DND-41 (cell line): ENCODE measurements at regions not wholly inside any gene's neighbourhood (a gene's known extent, or its start where the extent isn't known, plus 50 kb on each side); places are given as distances from the start of the nearest gene placed in this dataset.

ENCODE experiments used
- ATAC-seq: fragments of 200-7000 bp; cut with Tn5 transposase; 3 replicates; pipeline ENCODE4 v1.9.1; 2021; ENCODE audit warnings: low read depth; ENCODE audit not compliant: insufficient read depth
- DNase-seq: peaks from one replicate; pipeline ENCODE4 v3.0.0-alpha.2; 2020
- H2AFZ ChIP-seq: 2 replicates; pipeline ENCODE4 v1.6.0; 2012; ENCODE audit warnings: low read depth, low read length
- H3K27ac ChIP-seq: 2 replicates; pipeline ENCODE4 v1.5.1; 2012; ENCODE audit warnings: low read length, inconsistent platforms
- H3K27me3 ChIP-seq: fragments of 200-600 bp; sonication (generic); 2 replicates; pipeline ENCODE4 v1.6.0; 2012; ENCODE audit warnings: low read length, mild to moderate bottlenecking, inconsistent platforms; ENCODE audit not compliant: insufficient read depth, poor library complexity
- H3K36me3 ChIP-seq: 2 replicates; pipeline ENCODE4 v1.5.1; 2012; ENCODE audit warnings: low read length, inconsistent platforms; ENCODE audit not compliant: insufficient read depth
- H3K4me1 ChIP-seq: 2 replicates; pipeline ENCODE4 v1.5.1; 2012; ENCODE audit warnings: mild to moderate bottlenecking, low read length; ENCODE audit not compliant: insufficient read depth
- H3K4me2 ChIP-seq: 2 replicates; pipeline ENCODE4 v1.6.0; 2012; ENCODE audit warnings: mild to moderate bottlenecking, moderate library complexity, low read length, inconsistent platforms; ENCODE audit not compliant: insufficient read depth
- H3K4me3 ChIP-seq, 2 experiments: fragments of 200-600 bp in 1 of 2; shearing (Covaris generic) in 1 of 2; 2 replicates each; pipeline ENCODE4 v1.5.1; 2012 to 2016; ENCODE audit warnings: inconsistent platforms in 2 of 2, low read length in 2 of 2, mild to moderate bottlenecking in 2 of 2, low read depth in 1 of 2, moderate library complexity in 1 of 2
- H3K79me2 ChIP-seq: 2 replicates; pipeline ENCODE4 v1.6.0; 2012; ENCODE audit warnings: low read length, inconsistent platforms; ENCODE audit not compliant: insufficient read depth
- H3K9ac ChIP-seq: 2 replicates; pipeline ENCODE4 v1.6.0; 2012; ENCODE audit warnings: low read depth, mild to moderate bottlenecking, inconsistent platforms, low read length, moderate library complexity
- H3K9me3 ChIP-seq: 2 replicates; pipeline ENCODE4 v1.5.1; 2012; ENCODE audit warnings: low read length, moderate library complexity, mild to moderate bottlenecking, inconsistent platforms; ENCODE audit not compliant: insufficient read depth, severe bottlenecking
- H4K20me1 ChIP-seq: 2 replicates; pipeline ENCODE4 v1.6.0; 2012; ENCODE audit warnings: low read length; ENCODE audit not compliant: insufficient read depth
- CTCF ChIP-seq: IDR thresholded peaks from 2 replicates; pipeline ENCODE4 v1.5.1; 2012; ENCODE audit warnings: borderline replicate concordance, low read length, moderate library complexity, mild to moderate bottlenecking; ENCODE audit not compliant: poor library complexity, severe bottlenecking; ENCODE audit errors: extremely low read depth
- EZH2 ChIP-seq: IDR thresholded peaks from 3 replicates; pipeline ENCODE4 v1.6.1; 2012; ENCODE audit warnings: borderline replicate concordance, low read depth, mild to moderate bottlenecking, moderate library complexity, low read length, inconsistent platforms; ENCODE audit not compliant: severe bottlenecking

- Histone ChIP-seq H2AFZ (no peak overlapping the region), H3K4me1 (no peaks in the 10 kb centered on the region), H3K4me3 (no peak overlapping the region), H3K27ac (no peak overlapping the region), H3K9me3 (no peaks in the 10 kb centered on the region), H3K27me3 (no peaks in the 10 kb centered on the region), H3K4me2 (no peak overlapping the region), H3K36me3 (no peaks in the 10 kb centered on the region), H3K79me2 (no peaks in the 10 kb centered on the region), H4K20me1 (no peaks in the 10 kb centered on the region), H3K9ac (no peak overlapping the region)
- no peak for DNase-seq
- no peak for ATAC-seq
- TF ChIP-seq EZH2, result no peak
Observed at GRCh38 chr4:24057915-24058559, 168.2 kb upstream of the PPARGC1A start.

GRCh38 chr4:24056289-24056688 lies 166.4 kb upstream of the PPARGC1A start:
- Histone ChIP-seq H2AFZ (no peak overlapping the region), H4K20me1 (no peaks in the 10 kb centered on the region), H3K4me1 (no peaks in the 10 kb centered on the region), H3K27me3 (no peaks in the 10 kb centered on the region), H3K9me3 (no peaks in the 10 kb centered on the region), H3K79me2 (no peaks in the 10 kb centered on the region), H3K4me3 (no peak overlapping the region), H3K36me3 (no peaks in the 10 kb centered on the region), H3K27ac (no peak overlapping the region), H3K9ac (no peak overlapping the region), H3K4me2 (no peak overlapping the region)
- TF ChIP-seq EZH2 (no peak), CTCF (no peak)
- DNase-seq (no peak), ATAC-seq (no peak)

DNA sequence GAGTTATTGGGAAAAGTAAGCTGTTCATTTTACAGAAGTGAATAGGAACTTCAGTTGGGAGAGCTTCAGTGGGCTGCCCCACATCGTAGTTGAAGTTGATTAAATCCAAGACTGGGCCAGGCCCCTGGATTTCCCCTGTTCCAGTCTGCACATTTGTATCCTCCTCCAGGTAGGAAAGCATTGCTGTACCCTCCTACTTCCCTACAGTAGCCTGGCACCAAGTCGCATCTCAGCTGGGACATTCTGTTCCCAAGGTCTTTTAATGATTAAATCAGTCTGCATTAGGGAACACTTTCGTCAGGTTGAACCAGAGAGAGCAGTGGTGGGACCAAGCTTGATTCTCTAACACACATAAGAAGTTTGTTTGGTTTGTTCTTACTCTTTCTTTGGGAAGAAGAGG lies 165.8 kb upstream of the PPARGC1A start:
- ATAC-seq (no peak), DNase-seq (no peak)
- no peaks in the 10 kb centered on the region for H3K36me3 ChIP-seq
- H2AFZ ChIP-seq, result no peak overlapping the region
- TF ChIP-seq CTCF, result no peak
- no peak for TF ChIP-seq EZH2
- no peaks in the 10 kb centered on the region for H3K79me2 ChIP-seq
- no peaks in the 10 kb centered on the region for H4K20me1 ChIP-seq
- H3K9ac ChIP-seq, result no peak overlapping the region
- no peak overlapping the region for H3K4me2 ChIP-seq
- no peaks in the 10 kb centered on the region for H3K27me3 ChIP-seq
- H3K9me3 ChIP-seq, result no peaks in the 10 kb centered on the region
- no peaks in the 10 kb centered on the region for H3K4me1 ChIP-seq
- no peak overlapping the region for H3K27ac ChIP-seq
- H3K4me3 ChIP-seq, result no peak overlapping the region

DNA sequence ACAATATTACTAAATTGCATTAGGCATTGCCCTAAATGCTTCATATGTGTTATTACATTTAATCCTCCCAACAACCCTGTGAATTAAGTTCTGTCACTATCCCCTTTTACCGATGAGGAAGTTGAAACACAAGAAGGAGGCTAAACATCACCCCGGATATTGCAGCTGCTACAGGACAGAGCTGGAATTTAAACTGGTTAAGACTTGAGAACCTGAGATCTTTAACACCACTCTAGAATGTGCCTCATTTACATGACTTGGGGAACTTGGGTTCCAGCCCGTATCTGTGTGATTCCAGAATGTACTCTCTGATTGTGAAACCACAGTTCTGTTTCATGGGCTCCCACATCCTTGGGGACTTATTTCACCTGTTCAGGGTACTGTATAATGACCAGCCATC lies 165.1 kb upstream of the PPARGC1A start:
- TF ChIP-seq CTCF (no peak), EZH2 (no peak)
- no peaks in the 10 kb centered on the region for H3K36me3 ChIP-seq
- H3K4me2 ChIP-seq, result no peak overlapping the region
- H3K9me3 ChIP-seq, result no peaks in the 10 kb centered on the region
- no peak for DNase-seq
- no peaks in the 10 kb centered on the region for H3K79me2 ChIP-seq
- no peak overlapping the region for H3K9ac ChIP-seq
- H3K4me1 ChIP-seq, result no peaks in the 10 kb centered on the region
- no peaks in the 10 kb centered on the region for H3K27me3 ChIP-seq
- no peak overlapping the region for H2AFZ ChIP-seq
- H3K4me3 ChIP-seq, result no peak overlapping the region
- H4K20me1 ChIP-seq, result no peaks in the 10 kb centered on the region
- H3K27ac ChIP-seq, result no peak overlapping the region
- no peak for ATAC-seq
